Erythroblast (primary cell): ENCODE measurements at regions not wholly inside any gene's neighbourhood (a gene's known extent, or its start where the extent isn't known, plus 50 kb on each side); places are given as distances from the start of the nearest gene placed in this dataset.

Source experiments
- GATA1 ChIP-seq: IDR thresholded peaks from 2 replicates; pipeline ENCODE4 v1.6.1; 2011; ENCODE audit warnings: low read depth, mild to moderate bottlenecking, control low read depth, low read length, moderate library complexity
- POLR2A ChIP-seq: IDR thresholded peaks from 2 replicates; pipeline ENCODE4 v1.6.1; 2011; ENCODE audit warnings: mild to moderate bottlenecking, low read length

GRCh38 chr16:76879420-76879819 is 311.6 kb upstream of the MON1B start:
- TF ChIP-seq POLR2A (no peak), GATA1 (no peak)
